Activated CD4-positive, alpha-beta T cell treated with anti-CD3 and anti-CD28 coated beads for 1 hour (primary cell): ENCODE measurements at regions not wholly inside any gene's neighbourhood (a gene's known extent, or its start where the extent isn't known, plus 50 kb on each side); places are given as distances from the start of the nearest gene placed in this dataset.
"Not testable (repeated sequence)": the region's sequence is repeated elsewhere in the genome, so short reads cannot be mapped to it uniquely, and the experiment has no call there.

ENCODE experiments used
- DNase-seq: peaks from one replicate; pipeline ENCODE4 v3.0.0-alpha.2; 2020

DNA sequence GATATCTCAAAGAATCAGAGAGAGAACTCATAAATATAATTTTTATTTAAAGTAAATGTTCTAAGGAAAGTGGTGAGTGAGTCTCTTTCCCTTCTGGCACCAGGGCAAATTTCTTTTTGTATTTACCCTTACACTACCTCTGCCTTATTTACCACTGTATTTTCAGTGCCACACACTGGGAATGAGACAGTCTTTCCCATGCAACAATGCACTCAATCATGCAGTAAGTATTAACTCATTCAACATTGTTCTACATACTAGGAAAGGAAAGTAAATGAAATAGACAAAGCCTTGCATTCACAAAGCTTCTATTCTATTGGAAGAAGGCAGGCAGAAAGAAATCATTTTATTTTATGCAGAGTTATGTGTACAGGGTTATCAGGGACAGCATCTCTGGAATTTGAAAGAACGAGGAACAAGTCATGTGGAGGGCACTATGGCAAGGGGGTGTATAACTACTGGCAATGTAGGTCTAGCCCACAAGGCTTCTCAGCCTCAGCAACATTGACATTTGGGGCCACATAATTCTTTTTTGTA lies 129.8 kb upstream of the PRDX6 start:
- DNase-seq = no peak

GRCh38 chr1:173352635-173353034 lies 124.5 kb upstream of the PRDX6 start:
- not testable (repeated sequence) for DNase-seq

GRCh38 chr1:173353350-173353749 lies 123.8 kb upstream of the PRDX6 start:
- DNase-seq = no peak

- no peak for DNase-seq
Observed at GRCh38 chr1:173354937-173355280, 122.2 kb upstream of the PRDX6 start.

DNA sequence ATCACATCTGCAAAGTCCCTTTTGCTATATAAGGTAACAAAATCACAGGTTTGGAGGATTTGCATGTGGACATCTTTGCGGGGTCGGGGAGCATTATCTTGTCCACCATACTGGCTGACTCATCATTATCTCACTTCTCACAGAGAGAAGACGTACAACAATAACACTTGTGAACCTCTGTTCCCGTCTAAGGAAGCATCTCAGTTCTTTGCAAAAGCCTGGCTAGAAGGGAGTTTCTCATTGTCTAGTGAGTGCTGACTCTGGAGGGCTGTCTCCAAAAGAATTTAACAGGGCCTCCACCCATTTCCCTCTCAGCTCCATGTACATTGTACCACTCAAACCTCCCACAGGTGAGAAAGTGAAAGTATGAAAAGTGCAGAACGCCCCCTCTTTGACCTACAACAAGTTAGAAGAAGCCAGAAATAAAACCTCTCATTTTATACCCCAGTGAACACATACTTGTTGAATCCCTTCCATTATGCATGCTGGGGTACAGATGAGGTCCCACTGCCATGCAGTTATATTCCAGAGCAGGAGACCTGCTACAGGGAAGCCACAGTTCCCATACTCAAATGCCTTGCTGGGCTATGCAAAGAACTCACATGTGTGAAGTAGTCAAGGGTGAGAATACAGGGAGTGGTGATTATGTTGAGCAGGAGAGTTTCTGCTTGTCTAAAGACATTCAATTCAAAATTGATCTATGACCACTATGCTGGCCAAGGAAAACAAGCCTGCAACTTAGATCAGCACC lies 121.7 kb upstream of the PRDX6 start:
- DNase-seq = no peak

DNA sequence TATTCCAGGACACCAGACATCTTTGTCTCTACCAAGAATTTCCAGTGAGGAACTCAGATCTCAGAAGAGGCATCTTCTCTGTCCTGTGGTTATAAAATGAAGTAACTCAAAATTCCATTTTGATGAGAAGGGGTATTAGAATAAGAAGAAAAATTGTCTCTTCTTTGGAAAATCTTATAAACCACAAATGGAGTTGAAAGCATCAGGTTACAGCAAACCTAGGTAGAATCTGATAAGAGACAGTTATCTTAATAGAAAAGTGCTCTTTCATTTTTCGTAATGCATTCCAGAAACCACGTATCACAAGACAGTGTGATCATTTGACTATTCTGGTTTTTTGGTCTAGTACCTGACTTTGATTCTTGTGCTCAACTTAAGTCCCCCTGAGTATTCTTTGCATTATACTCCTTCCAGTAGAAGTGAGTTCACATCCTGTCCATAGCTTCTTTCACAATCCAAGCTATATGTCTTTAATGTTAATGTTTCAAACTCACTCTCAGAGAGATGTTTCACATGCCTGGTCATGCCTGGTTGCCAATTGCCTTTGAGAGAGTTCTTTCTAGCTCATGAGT lies 120.9 kb upstream of the PRDX6 start:
- no peak for DNase-seq

- DNase-seq = no peak
Observed at GRCh38 chr1:173360487-173361063, 116.6 kb upstream of the PRDX6 start.

DNA sequence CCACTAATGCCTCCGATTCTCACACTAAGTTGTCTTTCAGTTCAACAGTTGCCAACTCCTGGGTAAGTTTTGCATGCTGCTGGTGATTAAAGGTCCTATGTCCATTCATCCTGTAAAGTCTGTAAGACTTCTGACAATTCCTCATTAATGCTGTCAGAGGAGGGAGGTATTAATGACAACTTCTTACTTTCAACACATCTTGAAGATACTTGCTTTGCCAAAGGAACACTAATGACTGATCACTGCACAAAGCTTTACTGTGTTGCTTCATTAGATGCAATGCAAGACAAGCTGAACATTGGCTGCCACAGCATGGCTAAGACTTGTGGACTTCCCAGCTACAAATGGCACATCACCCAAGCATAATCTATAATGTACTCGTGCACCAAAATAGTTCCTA lies 114.6 kb upstream of the PRDX6 start:
- DNase-seq = no peak

GRCh38 chr1:173364827-173365226 lies 112.3 kb upstream of the PRDX6 start:
- no peak for DNase-seq

- DNase-seq = no peak
Observed at GRCh38 chr1:173365341-173365740, 111.8 kb upstream of the PRDX6 start.

GRCh38 chr1:173367136-173367535 lies 110.0 kb upstream of the PRDX6 start:
- DNase-seq = no peak

- not testable (repeated sequence) for DNase-seq
Observed at GRCh38 chr1:173370586-173370985, 106.5 kb upstream of the PRDX6 start.

GRCh38 chr1:173376065-173376464 lies 101.1 kb upstream of the PRDX6 start:
- DNase-seq = not testable (repeated sequence)

GRCh38 chr1:173377266-173377665 lies 99.9 kb upstream of the PRDX6 start:
- DNase-seq = no peak

GRCh38 chr1:173383351-173383750 lies 93.8 kb upstream of the PRDX6 start:
- DNase-seq = no peak

DNA sequence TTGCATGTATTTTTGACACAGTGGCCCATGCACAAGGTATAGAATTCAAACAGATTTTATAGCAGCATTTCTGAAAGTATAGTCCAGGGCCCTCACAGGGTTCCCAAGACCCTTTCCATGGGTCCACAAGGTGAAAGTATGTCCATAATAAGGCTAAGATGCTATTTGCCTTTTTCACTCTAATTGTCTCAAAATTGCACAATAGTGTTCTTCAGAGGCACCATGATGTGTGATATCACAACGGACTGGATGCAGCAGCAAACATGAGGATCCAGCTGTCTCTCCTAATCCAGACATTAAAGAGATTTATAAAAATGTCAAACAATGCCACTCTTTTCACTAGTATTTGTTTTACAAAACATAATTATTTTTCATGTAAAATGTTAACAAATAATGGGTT lies 88.8 kb upstream of the PRDX6 start:
- no peak for DNase-seq

GRCh38 chr1:173392895-173393658 lies 84.1 kb upstream of the PRDX6 start:
- no peak for DNase-seq

GRCh38 chr1:173393659-173394000 lies 83.5 kb upstream of the PRDX6 start:
- no peak for DNase-seq

DNA sequence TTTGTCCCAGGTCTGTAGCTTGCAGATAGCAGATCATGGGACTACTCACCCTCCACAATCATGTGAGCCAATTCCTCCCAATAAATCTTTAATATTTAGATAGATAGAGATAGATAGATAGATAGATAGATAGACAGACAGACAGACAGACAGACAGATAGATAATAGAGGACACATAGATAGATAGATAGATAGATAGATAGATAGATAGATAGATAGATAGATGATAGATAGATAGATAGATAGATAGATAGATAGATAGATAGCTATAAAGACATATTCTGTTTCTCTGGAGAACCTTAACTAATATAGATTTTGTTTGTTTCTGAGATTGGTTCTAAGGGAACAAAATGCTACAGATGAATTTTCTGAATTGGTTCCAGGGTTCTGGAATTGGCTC lies 82.3 kb upstream of the PRDX6 start:
- DNase-seq = not testable (repeated sequence)

- no peak for DNase-seq
Observed at GRCh38 chr1:173395762-173396161, 81.4 kb upstream of the PRDX6 start.

DNA sequence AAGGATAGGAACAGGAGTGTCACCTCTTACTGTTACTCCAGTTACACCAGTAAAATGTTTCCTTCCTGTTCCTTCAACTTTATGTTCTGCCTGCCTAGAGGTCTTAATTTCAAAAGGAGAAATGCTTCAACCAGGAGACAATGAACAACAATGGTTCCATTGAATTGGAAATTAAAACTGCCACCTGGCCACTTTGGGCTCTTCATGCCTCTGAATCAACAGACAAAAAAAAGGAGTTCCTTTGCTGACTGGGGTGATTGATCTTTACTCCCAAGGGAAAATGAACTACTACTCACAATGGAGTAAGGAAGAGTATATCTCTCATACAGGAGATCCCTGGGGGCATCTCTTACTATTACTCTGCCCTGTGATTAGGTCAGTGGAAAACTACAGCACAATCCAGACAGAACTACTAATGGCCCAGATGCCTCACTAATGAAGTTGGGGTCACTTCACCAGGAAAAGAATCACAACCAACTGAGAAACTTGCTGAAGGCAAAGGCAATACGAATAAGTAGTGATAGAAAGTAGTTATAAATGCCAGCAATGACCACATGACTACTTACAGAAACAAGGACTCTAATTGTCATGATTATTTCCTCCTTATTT lies 76.6 kb upstream of the PRDX6 start:
- no peak for DNase-seq

- DNase-seq = no peak
Observed at GRCh38 chr1:173403996-173404395, 73.1 kb upstream of the PRDX6 start.

- no peak for DNase-seq
Observed at GRCh38 chr1:173405281-173405680, 71.9 kb upstream of the PRDX6 start.
